Loucy (cell line): ENCODE measurements at regions not wholly inside any gene's neighbourhood (a gene's known extent, or its start where the extent isn't known, plus 50 kb on each side); places are given as distances from the start of the nearest gene placed in this dataset.

Experiments
- H2AFZ ChIP-seq: fragments of 200-600 bp; sonication (generic); 2 replicates; pipeline ENCODE4 v1.6.0; 2016; ENCODE audit warnings: antibody characterized with exemption, mild to moderate bottlenecking, low read length, moderate library complexity
- H3F3A ChIP-seq: fragments of 200-600 bp; 2 replicates; pipeline ENCODE4 v1.6.0; 2016; ENCODE audit warnings: antibody characterized with exemption, low read depth, mild to moderate bottlenecking
- H3K27me3 ChIP-seq: fragments of 200-600 bp; sonication (generic); 2 replicates; pipeline ENCODE4 v1.6.1; 2014; ENCODE audit warnings: low read length, mild to moderate bottlenecking; ENCODE audit not compliant: insufficient read depth, poor library complexity, severe bottlenecking
- H3K36me3 ChIP-seq: fragments of 200-600 bp; sonication (generic); 2 replicates; pipeline ENCODE4 v1.6.1; 2016; ENCODE audit warnings: low read length; ENCODE audit not compliant: insufficient read depth
- H3K4me1 ChIP-seq: fragments of 200-600 bp; sonication (generic); 2 replicates; pipeline ENCODE4 v1.5.1; 2014; ENCODE audit warnings: low read length, mild to moderate bottlenecking; ENCODE audit not compliant: insufficient read depth, poor library complexity, severe bottlenecking
- H3K4me2 ChIP-seq: fragments of 200-600 bp; sonication (generic); 2 replicates; pipeline ENCODE4 v1.6.0; 2014; ENCODE audit warnings: antibody characterized with exemption, low read length, low read depth, mild to moderate bottlenecking; ENCODE audit not compliant: poor library complexity, severe bottlenecking
- H3K4me3 ChIP-seq: fragments of 200-600 bp; sonication (generic); 2 replicates; pipeline ENCODE4 v1.5.1; 2014; ENCODE audit warnings: low read length, mild to moderate bottlenecking, mixed read lengths; ENCODE audit not compliant: poor library complexity, severe bottlenecking
- H3K79me2 ChIP-seq: fragments of 200-600 bp; sonication (generic); 2 replicates; pipeline ENCODE4 v1.6.1; 2014; ENCODE audit warnings: low read length; ENCODE audit not compliant: insufficient read depth
- H3K9ac ChIP-seq: fragments of 200-600 bp; sonication (generic); 2 replicates; pipeline ENCODE4 v1.6.0; 2014; ENCODE audit warnings: mild to moderate bottlenecking, low read depth, low read length, moderate library complexity; ENCODE audit not compliant: poor library complexity, severe bottlenecking
- H3K9me2 ChIP-seq: fragments of 200-600 bp; sonication (generic); replicated peaks from 2 replicates; pipeline ENCODE4 v1.6.1; 2016; ENCODE audit warnings: low read depth, low read length, mixed read lengths
- H3K9me3 ChIP-seq: fragments of 200-600 bp; sonication (generic); 2 replicates; pipeline ENCODE4 v1.6.1; 2014; ENCODE audit warnings: mild to moderate bottlenecking, antibody characterized with exemption, low read length, low read depth; ENCODE audit not compliant: insufficient read depth
- H4K20me1 ChIP-seq: fragments of 200-600 bp; sonication (generic); 2 replicates; pipeline ENCODE4 v1.6.0; 2014; ENCODE audit warnings: antibody characterized with exemption, low read length, mild to moderate bottlenecking; ENCODE audit not compliant: insufficient read depth, poor library complexity, severe bottlenecking
- CTCF ChIP-seq: fragments of 200-600 bp; sonication (generic); conservative IDR thresholded peaks from 2 replicates; pipeline ENCODE4 v1.5.1; 2014; ENCODE audit warnings: mild to moderate bottlenecking, antibody characterized with exemption, low read length
- EZH2phosphoT487 ChIP-seq: fragments of 200-600 bp; IDR thresholded peaks from 2 replicates; pipeline ENCODE4 v1.6.1; 2018; ENCODE audit warnings: antibody characterized with exemption, mild to moderate bottlenecking, moderate library complexity, borderline replicate concordance

DNA sequence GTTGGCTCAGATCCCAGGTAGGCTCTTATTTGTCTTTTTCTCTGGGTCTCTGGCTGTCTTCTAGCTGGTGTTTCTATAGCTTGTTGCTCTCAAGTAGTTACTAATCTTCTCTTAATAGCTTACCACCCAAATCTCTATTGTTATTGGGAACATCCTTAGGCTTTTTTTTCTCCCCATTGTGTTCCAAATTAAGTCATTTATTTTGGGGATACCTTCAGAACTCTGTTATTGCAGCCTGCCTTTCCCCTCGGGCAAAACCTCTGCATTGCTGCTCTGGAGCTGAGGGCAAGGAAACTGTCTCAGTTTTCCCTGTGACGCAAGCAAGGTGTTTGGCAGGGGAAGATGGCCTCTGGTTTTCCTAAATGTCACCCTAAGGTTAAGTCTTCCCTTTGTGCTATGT, 113.3 kb upstream of the XIST start:
- Histone ChIP-seq H3K9me3 (no peaks in the 10 kb centered on the region), H3K4me3 (no peak overlapping the region), H3F3A (no peaks in the 10 kb centered on the region), H3K9ac (no peak overlapping the region), H2AFZ (no peak overlapping the region), H3K9me2 (no peaks in the 10 kb centered on the region), H3K36me3 (0 out of 2 replicates have a peak, but pooled peaks cover 4% of the 10 kb centered on the region), H3K4me2 (no peak overlapping the region), H3K4me1 (no peaks in the 10 kb centered on the region), H3K27me3 (no peaks in the 10 kb centered on the region), H4K20me1 (peaks cover 32% of the 10 kb centered on the region), H3K79me2 (peaks cover 47% of the 10 kb centered on the region)
- TF ChIP-seq CTCF, result no peak
- no peak for TF ChIP-seq EZH2phosphoT487

DNA sequence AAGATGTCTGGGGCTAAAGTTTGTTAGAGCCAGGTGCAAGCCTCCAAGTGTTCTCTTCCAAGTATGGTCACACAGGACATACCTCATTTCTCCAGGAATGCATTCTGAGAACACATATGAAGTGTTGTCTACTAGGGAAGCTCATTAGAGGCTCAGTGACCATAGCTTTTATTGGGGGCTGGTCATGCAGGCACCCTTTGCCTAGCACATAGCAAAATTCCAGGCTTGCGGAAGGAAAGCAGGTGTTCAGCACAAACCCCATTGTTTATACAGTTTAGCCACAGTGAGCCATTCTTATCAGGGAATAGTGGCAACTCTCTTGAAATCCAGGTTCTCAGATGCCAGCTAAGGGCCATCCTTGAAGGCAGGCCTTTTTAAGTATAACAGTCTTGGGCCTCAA, 112.1 kb upstream of the XIST start:
- no peak overlapping the region for H2AFZ ChIP-seq
- no peak overlapping the region for H3K4me2 ChIP-seq
- TF ChIP-seq EZH2phosphoT487 (no peak), CTCF (no peak)
- H3K36me3 ChIP-seq, result no peaks in the 10 kb centered on the region
- H3K9ac ChIP-seq, result no peak overlapping the region
- H3K27me3 ChIP-seq, result no peaks in the 10 kb centered on the region
- no peaks in the 10 kb centered on the region for H3F3A ChIP-seq
- no peaks in the 10 kb centered on the region for H3K4me1 ChIP-seq
- no peaks in the 10 kb centered on the region for H3K9me2 ChIP-seq
- no peak overlapping the region for H3K4me3 ChIP-seq
- no peaks in the 10 kb centered on the region for H3K9me3 ChIP-seq
- peaks cover 32% of the 10 kb centered on the region for H4K20me1 ChIP-seq
- peaks cover 50% of the 10 kb centered on the region for H3K79me2 ChIP-seq

GRCh38 chrX:73963682-73964081, 111.2 kb upstream of the XIST start:
- no peaks in the 10 kb centered on the region for H3K4me1 ChIP-seq
- H3K4me2 ChIP-seq, result no peak overlapping the region
- no peaks in the 10 kb centered on the region for H3K9me2 ChIP-seq
- H3K27me3 ChIP-seq, result no peaks in the 10 kb centered on the region
- H3K9ac ChIP-seq, result no peak overlapping the region
- H3K36me3 ChIP-seq, result no peaks in the 10 kb centered on the region
- H4K20me1 ChIP-seq, result peaks cover 32% of the 10 kb centered on the region
- H3K4me3 ChIP-seq, result no peak overlapping the region
- H3K9me3 ChIP-seq, result no peaks in the 10 kb centered on the region
- no peaks in the 10 kb centered on the region for H3F3A ChIP-seq
- H3K79me2 ChIP-seq, result peaks cover 59% of the 10 kb centered on the region
- no peak for TF ChIP-seq EZH2phosphoT487
- TF ChIP-seq CTCF, result no peak
- no peak overlapping the region for H2AFZ ChIP-seq
